ENCODE measurements at regions not wholly inside any gene's neighbourhood (a gene's known extent, or its start where the extent isn't known, plus 50 kb on each side); places are given as distances from the start of the nearest gene placed in this dataset.

DNA sequence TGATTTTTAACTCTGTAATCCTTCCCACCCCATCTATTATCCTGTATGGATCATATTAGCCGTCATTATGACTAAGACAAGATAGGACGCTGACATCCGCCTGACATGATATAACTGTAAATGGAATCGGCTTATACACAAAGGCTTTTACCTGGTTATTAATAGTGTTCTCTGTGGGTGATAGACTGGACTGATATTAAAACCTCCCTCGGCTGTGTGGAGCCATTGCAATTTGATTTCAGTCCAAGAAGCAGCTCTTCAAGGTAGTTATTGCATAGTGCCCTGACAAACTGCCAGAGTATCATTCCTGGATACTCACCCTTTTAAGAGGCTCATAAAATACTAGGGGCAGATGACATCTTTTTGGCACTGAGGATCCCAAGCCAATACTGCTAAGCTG lies 226.1 kb upstream of the HNRNPA3 start:
- TF ChIP-seq EP300 (IDR thresholded peaks at IDR 0.05; ENCODE audit: borderline replicate concordance) (no peak), FOXM1 (IDR thresholded peaks at IDR 0.05; ENCODE audit: borderline replicate concordance, low read depth) (no peak), EGR1 (IDR thresholded peaks at IDR 0.05) (no peak), RAD21 (IDR thresholded peaks at IDR 0.05; ENCODE audit: low read depth) (no peak), REST (IDR thresholded peaks at IDR 0.05; ENCODE audit: low read depth) (no peak), CEBPB (IDR thresholded peaks at IDR 0.05) (no peak), YY1 (IDR thresholded peaks at IDR 0.05; ENCODE audit: low read depth) (no peak), TAF1 (IDR thresholded peaks at IDR 0.05; ENCODE audit: low read depth) (no peak), CREB1 (IDR thresholded peaks at IDR 0.05; ENCODE audit: low read depth) (no peak), TCF12 (IDR thresholded peaks at IDR 0.05; ENCODE audit: low read depth) (no peak), ZBTB7A (IDR thresholded peaks at IDR 0.05; ENCODE audit: low read depth) (no peak), NFIC (IDR thresholded peaks at IDR 0.05) (no peak)
- TF ChIP-seq, protein P1, sequence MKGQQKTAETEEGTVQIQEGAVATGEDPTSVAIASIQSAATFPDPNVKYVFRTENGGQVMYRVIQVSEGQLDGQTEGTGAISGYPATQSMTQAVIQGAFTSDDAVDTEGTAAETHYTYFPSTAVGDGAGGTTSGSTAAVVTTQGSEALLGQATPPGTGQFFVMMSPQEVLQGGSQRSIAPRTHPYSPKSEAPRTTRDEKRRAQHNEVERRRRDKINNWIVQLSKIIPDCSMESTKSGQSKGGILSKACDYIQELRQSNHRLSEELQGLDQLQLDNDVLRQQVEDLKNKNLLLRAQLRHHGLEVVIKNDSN (IDR thresholded peaks at IDR 0.05), result no peak
- TF ChIP-seq, protein P2, sequence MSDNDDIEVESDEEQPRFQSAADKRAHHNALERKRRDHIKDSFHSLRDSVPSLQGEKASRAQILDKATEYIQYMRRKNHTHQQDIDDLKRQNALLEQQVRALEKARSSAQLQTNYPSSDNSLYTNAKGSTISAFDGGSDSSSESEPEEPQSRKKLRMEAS (IDR thresholded peaks at IDR 0.05), result no peak
